GM21381 (cell line): ENCODE measurements at regions not wholly inside any gene's neighbourhood (a gene's known extent, or its start where the extent isn't known, plus 50 kb on each side); places are given as distances from the start of the nearest gene placed in this dataset.
"Not testable (repeated sequence)": the region's sequence is repeated elsewhere in the genome, so short reads cannot be mapped to it uniquely, and the experiment has no call there.

Experiments
- ATAC-seq: cut with Tn5 transposase; IDR thresholded peaks from one replicate; pipeline ENCODE4 v1.9.1; 2021; ENCODE audit warnings: mild to moderate bottlenecking, moderate library complexity; ENCODE audit not compliant: unreplicated experiment

- ATAC-seq: no peak
Measured at GRCh38 chr15:66864086-66864830, 162.2 kb downstream of the SMAD6 start.

DNA sequence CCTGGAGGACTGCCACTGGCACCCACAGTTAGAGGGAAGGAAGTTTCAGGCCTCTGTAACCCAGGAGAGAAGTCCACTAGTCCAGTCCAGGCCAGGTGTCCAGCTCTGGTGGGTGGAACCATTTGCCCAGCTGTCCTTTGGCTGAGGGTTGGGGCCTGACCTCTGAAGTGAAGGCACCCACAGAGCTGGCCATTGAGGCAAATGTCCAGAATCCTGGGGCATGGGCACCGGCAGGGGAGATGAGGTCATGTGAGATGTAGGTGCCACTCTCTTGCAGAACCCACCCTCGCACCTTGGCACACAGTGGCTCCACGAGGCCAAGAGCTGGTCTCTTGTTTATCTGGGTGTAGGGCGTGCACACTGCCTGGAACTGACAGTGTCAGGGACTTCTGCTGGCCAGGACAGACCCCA, 162.8 kb downstream of the SMAD6 start:
- ATAC-seq: no peak

DNA sequence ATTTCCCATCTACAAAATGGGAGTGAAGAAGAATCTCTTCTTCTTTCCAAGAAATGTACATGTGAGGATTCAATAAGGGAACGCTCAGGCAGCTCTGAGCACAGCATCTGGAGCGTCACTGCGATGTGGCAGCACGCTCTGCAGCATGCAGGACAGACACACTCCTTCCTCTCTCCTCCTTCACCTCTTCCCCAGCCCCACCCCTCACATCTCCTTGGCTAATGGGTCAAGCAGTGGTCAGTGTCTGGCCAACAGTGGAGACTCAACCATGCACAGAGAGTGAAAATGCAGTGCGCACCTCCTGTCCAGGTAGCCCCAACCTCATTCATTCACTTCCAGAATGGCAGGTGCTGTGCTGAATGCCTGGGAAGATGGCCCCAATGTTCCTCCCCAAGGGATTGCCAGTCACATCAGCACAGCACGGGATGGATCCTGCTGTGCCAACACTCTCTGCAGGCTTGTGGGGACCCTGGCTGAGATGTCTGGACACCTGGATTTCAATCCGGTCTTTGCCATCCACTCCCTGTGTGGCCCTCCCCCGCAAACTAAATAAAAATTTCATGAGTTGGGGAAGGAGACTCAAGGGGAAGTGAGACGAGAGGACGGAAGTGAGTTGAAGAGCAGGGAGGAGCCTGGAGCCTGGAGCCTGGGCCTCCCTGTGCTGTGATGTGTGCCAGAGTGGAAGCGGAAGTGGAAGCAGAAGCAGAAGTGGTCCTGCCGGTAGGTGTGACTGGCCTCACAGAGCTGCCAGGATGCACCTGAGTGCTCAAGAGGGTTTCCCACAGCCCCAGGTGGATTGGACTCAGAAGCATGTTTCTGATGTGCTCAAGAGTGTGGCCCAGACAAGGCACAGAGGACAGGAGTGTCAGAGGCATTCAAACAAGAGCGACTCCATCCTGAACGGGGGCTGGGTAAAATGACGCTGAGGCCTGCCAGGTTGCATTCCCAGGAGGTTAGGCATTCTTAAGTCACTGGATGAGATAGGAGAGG, 163.9 kb downstream of the SMAD6 start:
- peak; percentile 74 for ATAC-seq

- ATAC-seq: no peak
Measured at GRCh38 chr15:66866656-66867055, 164.6 kb downstream of the SMAD6 start.

- ATAC-seq: no peak
Measured at GRCh38 chr15:66868918-66869317, 166.9 kb downstream of the SMAD6 start.

DNA sequence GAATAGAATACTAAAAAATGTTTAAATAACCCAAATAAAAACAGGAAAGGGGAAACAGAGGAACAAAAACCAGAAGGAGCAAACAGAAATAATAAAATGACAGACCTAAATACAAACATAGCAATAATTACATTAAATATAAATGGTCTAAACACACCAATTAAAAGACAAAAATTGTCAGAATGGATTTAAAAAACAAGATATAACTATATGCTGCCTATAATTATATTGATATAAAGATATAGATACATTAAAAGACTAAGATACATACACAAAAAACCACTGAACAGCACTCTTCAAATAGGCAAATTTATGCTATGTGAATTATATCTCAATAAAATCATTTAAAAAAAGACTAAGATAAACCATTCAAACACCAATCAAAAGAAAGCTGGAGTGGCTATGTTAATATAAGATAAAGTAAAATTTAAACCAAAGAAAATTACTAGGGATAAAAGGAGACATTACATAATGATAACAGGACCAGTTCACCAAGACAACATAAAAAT, 168.9 kb downstream of the SMAD6 start:
- ATAC-seq: no peak

GRCh38 chr15:66872405-66872804, 170.4 kb downstream of the SMAD6 start:
- ATAC-seq: no peak

- not testable (repeated sequence) for ATAC-seq
Measured at GRCh38 chr15:66873331-66873730, 171.3 kb downstream of the SMAD6 start.

GRCh38 chr15:66873856-66874255, 171.8 kb downstream of the SMAD6 start:
- ATAC-seq: no peak

- ATAC-seq: no peak
Measured at GRCh38 chr15:66875588-66876420, 173.8 kb downstream of the SMAD6 start.

DNA sequence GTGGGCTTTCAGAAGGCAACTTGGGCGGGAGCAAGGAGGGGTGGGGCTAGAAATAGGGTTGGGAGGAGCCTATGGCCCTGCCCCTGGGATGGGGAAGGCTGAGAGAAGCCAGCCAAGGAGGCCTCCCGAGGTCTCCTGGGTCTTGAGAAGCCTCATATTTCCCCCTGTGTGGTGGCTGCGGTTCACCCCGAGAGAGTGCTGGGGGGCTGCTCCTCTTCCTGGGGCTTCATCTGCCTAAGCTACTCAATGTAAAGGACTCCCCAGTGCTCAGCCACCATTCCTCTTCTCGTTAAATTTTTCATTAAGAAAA, 174.3 kb downstream of the SMAD6 start:
- no peak for ATAC-seq

DNA sequence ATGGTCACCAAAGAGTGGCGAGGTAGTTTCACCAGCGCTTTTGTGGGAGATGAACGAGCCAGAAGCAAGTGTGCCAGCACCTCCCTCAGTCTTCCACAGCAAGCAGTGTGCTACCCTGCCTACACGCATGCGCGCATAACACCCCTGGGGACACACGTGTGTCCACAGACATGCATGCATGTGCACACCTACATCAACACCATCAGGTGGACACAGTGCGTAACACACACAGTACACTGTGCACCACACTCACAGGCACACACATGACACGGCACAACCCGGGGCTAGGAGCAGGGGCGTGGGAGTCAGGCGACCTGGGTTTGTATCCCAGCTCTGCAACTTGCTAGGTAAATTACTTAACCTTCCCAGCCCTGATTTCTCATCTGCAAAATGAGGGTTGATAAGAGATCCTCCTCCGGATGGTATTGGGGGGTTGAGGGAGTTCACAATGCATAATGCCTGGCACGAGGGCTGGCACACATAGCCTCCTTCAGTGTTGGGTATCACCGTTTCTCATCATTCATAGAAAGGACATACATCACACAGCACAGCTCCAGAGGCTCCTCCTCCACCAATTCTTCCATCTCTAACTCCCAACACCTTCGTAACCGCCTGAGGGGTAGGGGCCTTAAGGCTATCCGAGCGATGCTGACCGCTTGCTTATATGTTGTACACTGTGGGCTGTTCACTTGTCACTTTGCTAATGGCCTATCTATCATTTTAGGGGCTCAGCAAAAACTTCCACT, 174.9 kb downstream of the SMAD6 start:
- ATAC-seq: no peak

DNA sequence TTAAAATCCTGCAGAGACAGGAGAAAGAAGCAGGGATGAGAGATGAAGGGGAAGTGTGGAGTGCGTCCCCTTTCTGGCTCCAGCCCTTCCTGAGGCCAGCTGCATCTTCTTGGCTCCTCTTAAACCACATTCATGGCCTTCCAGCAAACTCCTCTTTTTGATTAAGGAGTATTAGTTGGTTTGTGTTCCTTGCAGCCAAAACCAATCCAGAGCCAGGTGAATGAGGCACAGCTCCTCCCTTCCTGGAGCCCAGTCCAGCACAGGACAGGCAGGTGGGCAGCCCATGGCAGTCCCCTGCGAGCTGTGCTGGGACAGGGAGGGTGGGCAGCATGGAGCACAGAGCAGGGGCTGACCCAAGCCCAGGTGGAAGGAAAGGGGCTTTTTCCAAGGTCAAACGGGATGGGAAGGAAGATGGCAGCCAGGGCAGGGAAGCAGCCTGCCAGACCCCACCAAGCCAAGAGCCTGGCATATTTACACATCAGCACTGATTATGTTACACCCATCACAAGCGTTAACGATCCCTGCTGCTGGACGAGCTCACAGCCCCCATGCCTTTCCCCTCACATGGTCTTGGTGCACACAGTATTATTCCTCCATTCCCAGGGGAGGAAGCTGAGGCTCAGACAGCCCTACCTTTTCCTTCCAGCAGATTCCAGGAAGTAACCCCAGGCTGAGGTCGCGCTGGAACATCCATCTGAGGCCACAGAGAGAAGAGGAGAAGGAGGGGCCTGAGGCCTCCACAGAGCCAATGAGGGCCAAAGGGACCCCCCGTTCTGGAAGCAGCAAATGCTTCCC, 175.6 kb downstream of the SMAD6 start:
- no peak for ATAC-seq

DNA sequence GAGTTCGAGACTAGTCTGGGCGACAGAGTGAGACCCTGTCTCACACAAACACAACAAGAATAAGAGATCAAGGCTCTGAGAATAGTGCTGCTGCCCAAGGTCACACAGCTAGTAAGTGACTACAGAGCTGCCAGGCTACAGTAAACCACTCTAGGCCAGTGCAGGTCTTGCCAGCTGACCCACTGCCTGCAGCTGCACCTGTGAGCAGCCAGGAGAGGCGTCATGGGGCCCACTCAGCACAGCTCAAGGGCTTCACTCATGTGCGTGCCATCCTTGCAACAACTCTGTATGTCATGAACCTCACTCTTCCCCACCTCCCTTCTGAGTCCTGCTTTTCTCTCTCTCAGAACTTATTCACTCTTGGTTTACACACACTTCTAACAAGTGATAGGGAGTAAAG, 176.7 kb downstream of the SMAD6 start:
- no peak for ATAC-seq

DNA sequence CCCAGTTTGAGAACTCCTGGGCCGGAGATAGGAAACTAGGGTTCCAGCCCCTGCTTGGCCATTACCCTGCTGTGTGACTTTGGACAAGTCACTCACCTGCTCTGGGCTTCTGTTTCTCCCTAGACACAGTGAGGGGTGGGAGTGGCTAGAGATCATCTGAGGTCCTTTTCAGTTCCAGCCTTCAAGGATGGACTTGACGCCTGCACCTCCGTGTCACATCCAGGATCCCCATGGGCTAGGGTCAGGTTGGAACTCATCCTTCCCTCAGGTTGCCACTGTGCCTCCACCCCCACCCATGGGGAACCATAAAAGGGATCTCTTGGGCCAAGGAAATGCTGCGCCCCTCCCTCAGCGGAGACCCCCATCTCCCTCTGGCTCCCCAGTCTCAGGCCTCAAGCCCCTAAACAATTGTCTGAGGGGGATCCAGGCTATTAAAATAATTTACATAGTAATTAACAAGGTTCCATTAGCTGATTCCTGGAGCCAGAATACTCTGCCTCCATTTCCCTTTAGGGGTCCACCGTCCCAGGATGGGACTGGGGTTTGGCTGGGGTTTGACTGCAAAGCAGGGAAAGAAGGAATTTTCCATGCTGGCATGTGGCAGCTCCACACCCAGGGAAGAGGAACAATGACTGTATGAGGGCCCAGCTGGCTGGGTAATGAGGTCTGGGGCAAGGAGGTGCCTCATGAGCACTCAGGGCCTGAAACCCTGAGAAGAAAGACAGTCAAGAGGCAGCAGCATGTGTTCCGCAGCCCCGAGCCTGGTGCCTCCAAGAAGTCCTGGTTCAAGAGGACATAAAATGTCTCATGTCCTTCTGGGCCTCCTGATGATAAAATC, 177.7 kb downstream of the SMAD6 start:
- ATAC-seq: no peak

- ATAC-seq: no peak
Measured at GRCh38 chr15:66880380-66881155, 178.5 kb downstream of the SMAD6 start.

- ATAC-seq: no peak
Measured at GRCh38 chr15:66881173-66881905, 179.3 kb downstream of the SMAD6 start.
